Vagina (tissue), 2 donors: ENCODE measurements at regions not wholly inside any gene's neighbourhood (a gene's known extent, or its start where the extent isn't known, plus 50 kb on each side); places are given as distances from the start of the nearest gene placed in this dataset.

ENCODE experiments used
- CTCF ChIP-seq, 3 experiments: fragments of 450-650 bp in 2 of 3; fragments of 200-600 bp in 1 of 3; sonication (generic) in 1 of 3; IDR thresholded peaks; one replicate each; pipeline ENCODE4 v1.5.1; 2017 to 2019; ENCODE audit warnings: antibody characterized with exemption in 3 of 3, mild to moderate bottlenecking in 2 of 3, moderate library complexity in 2 of 3
- POLR2A ChIP-seq, 2 donors: fragments of 450-650 bp; IDR thresholded peaks; one replicate each; pipeline ENCODE4 v1.6.1; 2017; ENCODE audit warnings: antibody characterized with exemption in 2 of 2, mild to moderate bottlenecking in 2 of 2, moderate library complexity in 2 of 2
- POLR2AphosphoS5 ChIP-seq, 2 donors: sonication (generic); formaldehyde crosslinking; IDR thresholded peaks; one replicate each; pipeline ENCODE4 v1.9.0; 2017; ENCODE audit warnings: antibody characterized with exemption in 2 of 2, mild to moderate bottlenecking in 2 of 2, low read depth in 1 of 2; ENCODE audit not compliant: insufficient read depth in 1 of 2

- TF ChIP-seq CTCF (IDR thresholded peaks at IDR 0.05) (no peak), POLR2AphosphoS5 (IDR thresholded peaks at IDR 0.05; ENCODE audit: insufficient read depth in 1 of 2, low read depth in 1 of 2) (no peak), POLR2A (IDR thresholded peaks at IDR 0.05) (no peak)
Observed at GRCh38 chr7:156167417-156167807, 355.1 kb upstream of the SHH start.
